ENCODE measurements at regions not wholly inside any gene's neighbourhood (a gene's known extent, or its start where the extent isn't known, plus 50 kb on each side); places are given as distances from the start of the nearest gene placed in this dataset.
"Not testable (repeated sequence)": the region's sequence is repeated elsewhere in the genome, so short reads cannot be mapped to it uniquely, and the experiment has no call there.

- peak; percentile 30 for DNase-seq (ENCODE audit: low spot score)
These were observed 105.7 kb downstream of the LCA5 start for GRCh38 chr6:79431537-79431933.

- no peak for DNase-seq (ENCODE audit: low spot score)
These were observed 106.2 kb downstream of the LCA5 start for GRCh38 chr6:79430913-79431536.

- no peak for DNase-seq (ENCODE audit: low spot score)
These were observed 109.5 kb downstream of the LCA5 start for GRCh38 chr6:79427721-79428120.

GRCh38 chr6:79426625-79427278 lies 110.5 kb downstream of the LCA5 start:
- DNase-seq (ENCODE audit: low spot score): no peak

- DNase-seq (ENCODE audit: low spot score): no peak
These were observed 111.5 kb downstream of the LCA5 start for GRCh38 chr6:79425589-79426311.

GRCh38 chr6:79423216-79423615 lies 114.0 kb downstream of the LCA5 start:
- no peak for DNase-seq (ENCODE audit: low spot score)

GRCh38 chr6:79422666-79423065 lies 114.6 kb downstream of the LCA5 start:
- no peak for DNase-seq (ENCODE audit: low spot score)

- DNase-seq (ENCODE audit: low spot score): no peak
These were observed 115.3 kb downstream of the LCA5 start for GRCh38 chr6:79421707-79422484.

- no peak for DNase-seq (ENCODE audit: low spot score)
These were observed 116.2 kb downstream of the LCA5 start for GRCh38 chr6:79421001-79421411.

GRCh38 chr6:79420054-79420453 lies 117.2 kb downstream of the LCA5 start:
- no peak for DNase-seq (ENCODE audit: low spot score)

GRCh38 chr6:79416931-79417330 lies 120.3 kb downstream of the LCA5 start:
- DNase-seq (ENCODE audit: low spot score): no peak

- no peak for DNase-seq (ENCODE audit: low spot score)
These were observed 123.6 kb downstream of the LCA5 start for GRCh38 chr6:79413562-79414002.

- DNase-seq (ENCODE audit: low spot score): no peak
These were observed 126.4 kb downstream of the LCA5 start for GRCh38 chr6:79410806-79411205.

GRCh38 chr6:79408256-79408974 lies 128.8 kb downstream of the LCA5 start:
- no peak for DNase-seq (ENCODE audit: low spot score)

- DNase-seq (ENCODE audit: low spot score): no peak
These were observed 132.6 kb downstream of the LCA5 start for GRCh38 chr6:79404677-79405076.

GRCh38 chr6:79404261-79404660 lies 133.0 kb downstream of the LCA5 start:
- no peak for DNase-seq (ENCODE audit: low spot score)

GRCh38 chr6:79403563-79403962 lies 133.7 kb downstream of the LCA5 start:
- no peak for DNase-seq (ENCODE audit: low spot score)

- no peak for DNase-seq (ENCODE audit: low spot score)
These were observed 134.1 kb downstream of the LCA5 start for GRCh38 chr6:79403086-79403485.

GRCh38 chr6:79399499-79399898 lies 137.7 kb downstream of the LCA5 start:
- peak; percentile 15 for DNase-seq (ENCODE audit: low spot score)

GRCh38 chr6:79398617-79399016 lies 138.6 kb downstream of the LCA5 start:
- not testable (repeated sequence) for DNase-seq (ENCODE audit: low spot score)

- no peak for DNase-seq (ENCODE audit: low spot score)
These were observed 140.6 kb downstream of the LCA5 start for GRCh38 chr6:79396625-79397024.

GRCh38 chr6:79394690-79395089 lies 142.5 kb downstream of the LCA5 start:
- no peak for DNase-seq (ENCODE audit: low spot score)

All from HuH-7 (cell line).